ENCODE measurements at regions not wholly inside any gene's neighbourhood (a gene's known extent, or its start where the extent isn't known, plus 50 kb on each side); places are given as distances from the start of the nearest gene placed in this dataset.

DNA sequence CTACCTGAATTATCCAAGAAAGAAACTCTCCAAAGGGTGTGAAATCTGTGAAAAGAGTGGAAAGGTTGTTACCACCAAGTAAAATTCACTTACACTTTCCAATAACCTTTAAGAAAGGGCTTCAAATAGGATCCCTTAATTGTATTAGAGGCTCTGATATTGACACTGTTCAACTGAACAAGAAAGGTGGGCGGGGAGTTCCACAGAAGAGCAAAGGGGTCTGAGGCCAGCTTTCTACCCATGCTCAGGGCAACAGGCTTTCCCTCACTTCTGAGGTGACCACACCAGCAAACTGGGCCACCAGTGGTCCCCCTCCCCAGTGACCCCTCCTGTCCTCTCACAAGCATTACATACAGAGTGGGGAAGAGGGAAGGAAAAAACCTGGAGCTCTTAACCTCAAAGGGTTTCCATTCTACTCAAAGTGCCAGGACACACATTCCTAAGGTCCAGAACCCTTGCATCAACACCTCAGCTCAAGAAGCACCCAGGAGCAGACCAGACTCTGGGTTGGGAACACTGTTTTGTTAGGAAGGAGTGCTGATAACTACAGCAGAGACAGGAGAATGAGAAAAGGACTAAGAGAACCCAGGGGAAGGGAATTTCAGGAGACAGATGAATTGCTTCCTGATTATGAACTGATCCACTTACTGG lies 71.6 kb upstream of the AKIP1 start:
- TF ChIP-seq FOXP2 (optimal IDR thresholded peaks at IDR 0.05; ENCODE audit: borderline replicate concordance, extremely low read depth, extremely low read length, insufficient read depth), result no peak
- TF ChIP-seq REST (IDR thresholded peaks at IDR 0.05; ENCODE audit: insufficient read depth in 1 of 2, low read depth in 2 of 2, low read length in 2 of 2), result no peak
- TF ChIP-seq TAF1 (IDR thresholded peaks at IDR 0.05; ENCODE audit: borderline replicate concordance, insufficient read depth, low read length), result no peak
- no peak for TF ChIP-seq SIN3A (IDR thresholded peaks at IDR 0.05; ENCODE audit: borderline replicate concordance, insufficient read depth, low read length)
- TF ChIP-seq POLR2AphosphoS5 (IDR thresholded peaks at IDR 0.05; ENCODE audit: low read depth, low read length), result no peak

GRCh38 chr11:8839957-8840945 lies 70.7 kb upstream of the AKIP1 start:
- TF ChIP-seq TAF1 (IDR thresholded peaks at IDR 0.05; ENCODE audit: borderline replicate concordance, insufficient read depth, low read length) (no peak), SIN3A (IDR thresholded peaks at IDR 0.05; ENCODE audit: borderline replicate concordance, insufficient read depth, low read length) (no peak)

DNA sequence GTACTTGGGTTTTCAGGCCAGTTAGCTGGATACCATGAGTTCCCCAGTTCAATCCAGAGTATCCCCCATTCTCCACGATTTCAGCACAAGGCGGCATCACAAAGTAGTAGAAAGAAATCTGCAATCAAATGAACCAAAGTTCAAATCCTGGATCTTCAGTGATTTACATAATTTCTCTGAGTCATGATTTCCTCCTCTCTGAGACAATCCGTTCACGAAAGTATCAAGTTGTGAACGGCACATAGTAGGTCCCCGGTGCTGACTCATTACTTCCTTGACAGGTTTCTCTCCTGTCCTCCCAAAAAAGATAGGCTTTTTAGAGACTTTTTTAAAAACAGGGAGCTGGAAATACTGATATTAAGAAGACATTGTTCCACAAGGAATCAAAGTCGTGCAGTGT lies 69.1 kb upstream of the AKIP1 start:
- TF ChIP-seq TAF1 (IDR thresholded peaks at IDR 0.05; ENCODE audit: borderline replicate concordance, insufficient read depth, low read length) (no peak), SIN3A (IDR thresholded peaks at IDR 0.05; ENCODE audit: borderline replicate concordance, insufficient read depth, low read length) (no peak), POLR2AphosphoS5 (IDR thresholded peaks at IDR 0.05; ENCODE audit: low read depth, low read length) (no peak), FOXP2 (optimal IDR thresholded peaks at IDR 0.05; ENCODE audit: borderline replicate concordance, extremely low read depth, extremely low read length, insufficient read depth) (no peak), REST (IDR thresholded peaks at IDR 0.05; ENCODE audit: insufficient read depth in 1 of 2, low read depth in 2 of 2, low read length in 2 of 2) (no peak)

- no peak for TF ChIP-seq FOXP2 (optimal IDR thresholded peaks at IDR 0.05; ENCODE audit: borderline replicate concordance, extremely low read depth, extremely low read length, insufficient read depth)
- TF ChIP-seq TAF1 (IDR thresholded peaks at IDR 0.05; ENCODE audit: borderline replicate concordance, insufficient read depth, low read length), result no peak
- no peak for TF ChIP-seq POLR2AphosphoS5 (IDR thresholded peaks at IDR 0.05; ENCODE audit: low read depth, low read length)
- TF ChIP-seq REST (IDR thresholded peaks at IDR 0.05; ENCODE audit: insufficient read depth in 1 of 2, low read depth in 2 of 2, low read length in 2 of 2), result no peak
- no peak for TF ChIP-seq SIN3A (IDR thresholded peaks at IDR 0.05; ENCODE audit: borderline replicate concordance, insufficient read depth, low read length)
These were observed 52.2 kb upstream of the AKIP1 start for GRCh38 chr11:8858808-8859207.
